ENCODE measurements at regions not wholly inside any gene's neighbourhood (a gene's known extent, or its start where the extent isn't known, plus 50 kb on each side); places are given as distances from the start of the nearest gene placed in this dataset.

DNA sequence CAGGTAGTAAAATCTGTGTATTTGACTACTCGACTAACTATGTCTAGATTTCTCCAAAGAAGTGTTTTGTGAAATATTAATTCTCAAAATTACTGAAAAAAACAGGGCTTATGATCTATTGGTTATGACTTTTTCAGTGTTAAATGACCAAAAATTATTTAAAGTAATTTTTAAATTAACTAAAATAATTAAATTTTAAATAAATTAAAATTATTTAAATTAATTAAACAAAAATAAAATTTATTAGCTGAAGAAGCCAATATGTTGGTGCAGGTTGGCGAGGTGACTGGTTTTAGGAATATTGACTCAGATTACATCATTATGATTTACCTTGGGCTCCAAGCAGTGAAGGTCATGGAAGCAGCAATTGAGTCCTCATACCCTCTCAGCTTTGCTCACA is 483.2 kb downstream of the PTPRC start (continued):
- TF ChIP-seq, protein P1, sequence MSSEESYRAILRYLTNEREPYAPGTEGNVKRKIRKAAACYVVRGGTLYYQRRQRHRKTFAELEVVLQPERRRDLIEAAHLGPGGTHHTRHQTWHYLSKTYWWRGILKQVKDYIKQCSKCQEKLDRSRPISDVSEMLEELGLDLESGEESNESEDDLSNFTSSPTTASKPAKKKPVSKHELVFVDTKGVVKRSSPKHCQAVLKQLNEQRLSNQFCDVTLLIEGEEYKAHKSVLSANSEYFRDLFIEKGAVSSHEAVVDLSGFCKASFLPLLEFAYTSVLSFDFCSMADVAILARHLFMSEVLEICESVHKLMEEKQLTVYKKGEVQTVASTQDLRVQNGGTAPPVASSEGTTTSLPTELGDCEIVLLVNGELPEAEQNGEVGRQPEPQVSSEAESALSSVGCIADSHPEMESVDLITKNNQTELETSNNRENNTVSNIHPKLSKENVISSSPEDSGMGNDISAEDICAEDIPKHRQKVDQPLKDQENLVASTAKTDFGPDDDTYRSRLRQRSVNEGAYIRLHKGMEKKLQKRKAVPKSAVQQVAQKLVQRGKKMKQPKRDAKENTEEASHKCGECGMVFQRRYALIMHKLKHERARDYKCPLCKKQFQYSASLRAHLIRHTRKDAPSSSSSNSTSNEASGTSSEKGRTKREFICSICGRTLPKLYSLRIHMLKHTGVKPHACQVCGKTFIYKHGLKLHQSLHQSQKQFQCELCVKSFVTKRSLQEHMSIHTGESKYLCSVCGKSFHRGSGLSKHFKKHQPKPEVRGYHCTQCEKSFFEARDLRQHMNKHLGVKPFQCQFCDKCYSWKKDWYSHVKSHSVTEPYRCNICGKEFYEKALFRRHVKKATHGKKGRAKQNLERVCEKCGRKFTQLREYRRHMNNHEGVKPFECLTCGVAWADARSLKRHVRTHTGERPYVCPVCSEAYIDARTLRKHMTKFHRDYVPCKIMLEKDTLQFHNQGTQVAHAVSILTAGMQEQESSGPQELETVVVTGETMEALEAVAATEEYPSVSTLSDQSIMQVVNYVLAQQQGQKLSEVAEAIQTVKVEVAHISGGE (CRISPR knock-in tag; IDR thresholded peaks at IDR 0.05) = no peak

DNA sequence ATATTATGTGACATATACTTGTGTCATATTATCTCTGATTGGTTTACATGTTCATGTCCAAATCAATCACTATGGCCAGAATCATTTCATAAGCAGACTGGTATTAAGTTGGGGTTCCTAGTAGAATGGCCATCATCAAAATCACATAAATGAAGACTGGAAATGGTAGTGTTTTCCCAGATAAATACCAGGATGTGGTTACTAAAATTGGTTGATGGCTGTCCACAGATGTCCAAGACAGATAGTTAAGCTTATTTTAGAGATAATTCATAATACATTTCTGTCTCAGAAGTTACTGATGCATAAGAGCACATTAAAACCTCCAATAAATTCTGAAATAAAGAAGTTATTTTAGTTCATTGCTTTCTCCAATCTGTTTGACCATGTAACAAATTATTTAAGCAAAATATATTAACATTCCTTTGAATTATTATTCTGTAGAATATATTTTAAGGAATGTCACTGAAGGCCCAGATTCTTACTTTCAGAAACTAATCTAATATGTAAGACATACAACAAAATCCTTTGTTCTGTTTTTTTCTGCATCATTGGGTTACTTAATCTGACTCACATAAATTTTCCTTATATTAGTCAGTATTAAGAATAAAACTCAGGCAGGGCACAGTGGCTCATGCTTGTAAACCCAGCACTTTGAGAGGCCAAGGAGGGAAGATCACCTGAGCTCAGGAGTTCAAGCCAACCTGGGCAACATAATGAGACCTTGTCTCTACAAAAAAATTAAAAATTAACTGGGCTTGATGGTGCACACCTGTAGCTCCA is 483.9 kb downstream of the PTPRC start:
- peak; percentile 52 for ATAC-seq
- no peak overlapping the region for H3K4me2 ChIP-seq (ENCODE audit: control insufficient read depth, insufficient read depth)
- ChIA-PET CTCF (interaction anchor here (0.8 to 4.4 kb wide), 4 partner anchors 9 to 334 kb away, joined by 3 to 21 read pairs (median 6); no protein-coding TSS in a partner anchor), SMC1A (ENCODE audit: uncharacterized antibody, unreplicated experiment) (interaction anchor here (0.9 to 2.9 kb wide), 13 partner anchors 8 to 358 kb away, joined by 3 to 19 read pairs (median 4); no protein-coding TSS in a partner anchor), RAD21 (ENCODE audit: unreplicated experiment) (interaction anchor here (0.9 to 1.3 kb wide), 3 partner anchors 23 to 124 kb away, joined by 3 to 7 read pairs (median 4); no protein-coding TSS in a partner anchor), POLR2A (no interaction called here)
- H3K9me3 ChIP-seq (replicated peaks; ENCODE audit: control insufficient read depth, insufficient read depth, low read length) = no peaks in the 10 kb centered on the region; the same call in 2 of the 3 replicates
- no peak overlapping the region for H2AFZ ChIP-seq (ENCODE audit: control insufficient read depth, low read depth, low read length)
- no peaks in the 10 kb centered on the region for H3K79me2 ChIP-seq (ENCODE audit: control insufficient read depth, insufficient read depth, low read length)
- H4K20me1 ChIP-seq (ENCODE audit: control insufficient read depth, insufficient read depth) = no peaks in the 10 kb centered on the region
- H3K9ac ChIP-seq (ENCODE audit: control insufficient read depth, insufficient read depth, low read length) = no peak overlapping the region
- H3K27ac ChIP-seq (ENCODE audit: control insufficient read depth, insufficient read depth) = no peak overlapping the region
- BruUV-seq (replicated peaks) = no TSS peak
- in situ Hi-C loops (cut with MboI) (no loop called here), intact Hi-C loops (cut with micrococcal nuclease; ENCODE audit: unreplicated experiment) (no loop called here)
- H3K36me3 ChIP-seq (ENCODE audit: control insufficient read depth in 2 of 2, insufficient read depth in 2 of 2, low read length in 1 of 2) = no peaks in the 10 kb centered on the region
- TF ChIP-seq, protein P2, sequence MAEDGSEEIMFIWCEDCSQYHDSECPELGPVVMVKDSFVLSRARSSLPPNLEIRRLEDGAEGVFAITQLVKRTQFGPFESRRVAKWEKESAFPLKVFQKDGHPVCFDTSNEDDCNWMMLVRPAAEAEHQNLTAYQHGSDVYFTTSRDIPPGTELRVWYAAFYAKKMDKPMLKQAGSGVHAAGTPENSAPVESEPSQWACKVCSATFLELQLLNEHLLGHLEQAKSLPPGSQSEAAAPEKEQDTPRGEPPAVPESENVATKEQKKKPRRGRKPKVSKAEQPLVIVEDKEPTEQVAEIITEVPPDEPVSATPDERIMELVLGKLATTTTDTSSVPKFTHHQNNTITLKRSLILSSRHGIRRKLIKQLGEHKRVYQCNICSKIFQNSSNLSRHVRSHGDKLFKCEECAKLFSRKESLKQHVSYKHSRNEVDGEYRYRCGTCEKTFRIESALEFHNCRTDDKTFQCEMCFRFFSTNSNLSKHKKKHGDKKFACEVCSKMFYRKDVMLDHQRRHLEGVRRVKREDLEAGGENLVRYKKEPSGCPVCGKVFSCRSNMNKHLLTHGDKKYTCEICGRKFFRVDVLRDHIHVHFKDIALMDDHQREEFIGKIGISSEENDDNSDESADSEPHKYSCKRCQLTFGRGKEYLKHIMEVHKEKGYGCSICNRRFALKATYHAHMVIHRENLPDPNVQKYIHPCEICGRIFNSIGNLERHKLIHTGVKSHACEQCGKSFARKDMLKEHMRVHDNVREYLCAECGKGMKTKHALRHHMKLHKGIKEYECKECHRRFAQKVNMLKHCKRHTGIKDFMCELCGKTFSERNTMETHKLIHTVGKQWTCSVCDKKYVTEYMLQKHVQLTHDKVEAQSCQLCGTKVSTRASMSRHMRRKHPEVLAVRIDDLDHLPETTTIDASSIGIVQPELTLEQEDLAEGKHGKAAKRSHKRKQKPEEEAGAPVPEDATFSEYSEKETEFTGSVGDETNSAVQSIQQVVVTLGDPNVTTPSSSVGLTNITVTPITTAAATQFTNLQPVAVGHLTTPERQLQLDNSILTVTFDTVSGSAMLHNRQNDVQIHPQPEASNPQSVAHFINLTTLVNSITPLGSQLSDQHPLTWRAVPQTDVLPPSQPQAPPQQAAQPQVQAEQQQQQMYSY (CRISPR knock-in tag; IDR thresholded peaks at IDR 0.05) = no peak
- DNase-seq (ENCODE audit: low read depth, low spot score) = no peak
- no peaks in the 10 kb centered on the region for H3K27me3 ChIP-seq (replicated peaks in 1 of 2; ENCODE audit: control insufficient read depth in 2 of 2, insufficient read depth in 2 of 2, low read length in 1 of 2)
- no peak overlapping the region for H3K4me3 ChIP-seq
- no peak for FAIRE-seq
- H3K4me1 ChIP-seq (ENCODE audit: control insufficient read depth, insufficient read depth, low read length) = no peaks in the 10 kb centered on the region
